BJ (cell line): ENCODE measurements at regions not wholly inside any gene's neighbourhood (a gene's known extent, or its start where the extent isn't known, plus 50 kb on each side); places are given as distances from the start of the nearest gene placed in this dataset.

Source experiments
- CTCF ChIA-PET: fragments of 350-600 bp; formaldehyde crosslinking; extraction: SDS; loops from one replicate; lab custom pipeline; 2021; ENCODE audit warnings: antibody characterized with exemption, inconsistent platforms; lab: Yijun Ruan, JAX
- POLR2A ChIA-PET: fragments of 300-600 bp; sonication (Branson Sonifier 250); formaldehyde crosslinking; extraction: SDS; loops from one replicate; lab custom pipeline; 2021; ENCODE audit warnings: antibody characterized with exemption; lab: Charles Lee
- DNase-seq: peaks from one replicate; pipeline ENCODE4 v3.0.0-alpha.2; 2011; ENCODE audit warnings: low read depth
- H3K27me3 ChIP-seq: 2 replicates; pipeline ENCODE4 v1.6.0; 2011; ENCODE audit warnings: low read length; ENCODE audit not compliant: control insufficient read depth, insufficient read depth
- H3K36me3 ChIP-seq: 2 replicates; pipeline ENCODE4 v1.5.1; 2011; ENCODE audit warnings: low read length; ENCODE audit not compliant: control insufficient read depth, insufficient read depth
- H3K4me3 ChIP-seq: 2 replicates; pipeline ENCODE4 v1.5.1; 2011; ENCODE audit warnings: low read depth, mild to moderate bottlenecking, control low read depth, low read length
- TF ChIP-seq, protein P1 (sequence below): IDR thresholded peaks from 2 replicates; pipeline ENCODE4 v1.5.1; 2011; ENCODE audit warnings: low read depth, mild to moderate bottlenecking, control low read depth, inconsistent platforms, low read length, moderate library complexity; ENCODE audit not compliant: insufficient read depth

DNA sequence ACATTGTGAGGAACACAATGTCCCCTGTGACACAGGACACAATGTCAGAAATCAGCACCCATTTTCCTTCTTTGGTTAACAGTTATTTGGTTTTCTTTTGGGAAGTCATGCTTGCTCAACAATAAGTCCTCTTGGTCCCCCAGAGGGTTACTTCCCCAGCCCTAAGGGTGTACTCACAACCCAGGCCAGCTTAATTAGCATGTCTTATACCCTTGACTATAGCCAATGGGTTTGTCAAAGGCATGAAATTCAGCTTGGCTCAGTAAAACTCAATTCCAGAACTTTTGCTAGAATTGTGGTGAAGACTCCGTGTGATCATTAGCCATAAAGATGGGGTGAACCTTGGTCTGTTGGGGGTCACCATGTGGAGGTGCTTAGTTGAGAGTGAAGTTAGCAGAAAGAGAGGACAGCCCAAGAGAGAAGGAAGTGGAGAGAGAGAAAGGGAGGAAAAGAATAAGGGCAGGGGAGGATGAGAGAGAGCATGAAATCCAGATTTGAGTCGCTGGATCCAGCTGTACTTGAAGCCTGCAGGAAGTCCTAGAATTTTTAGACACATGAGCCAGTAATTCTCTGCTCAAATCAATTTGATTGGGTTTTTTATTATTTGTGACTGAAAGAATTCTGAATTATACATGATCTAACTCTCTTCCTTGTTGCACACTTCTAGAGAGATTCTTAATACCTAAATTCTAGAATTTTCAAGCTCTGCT, 321.3 kb upstream of the JAG1 start:
- ChIA-PET POLR2A (no interaction called here), CTCF (no interaction called here)
- H3K27me3 ChIP-seq, result no peaks in the 10 kb centered on the region
- TF ChIP-seq, protein P1, sequence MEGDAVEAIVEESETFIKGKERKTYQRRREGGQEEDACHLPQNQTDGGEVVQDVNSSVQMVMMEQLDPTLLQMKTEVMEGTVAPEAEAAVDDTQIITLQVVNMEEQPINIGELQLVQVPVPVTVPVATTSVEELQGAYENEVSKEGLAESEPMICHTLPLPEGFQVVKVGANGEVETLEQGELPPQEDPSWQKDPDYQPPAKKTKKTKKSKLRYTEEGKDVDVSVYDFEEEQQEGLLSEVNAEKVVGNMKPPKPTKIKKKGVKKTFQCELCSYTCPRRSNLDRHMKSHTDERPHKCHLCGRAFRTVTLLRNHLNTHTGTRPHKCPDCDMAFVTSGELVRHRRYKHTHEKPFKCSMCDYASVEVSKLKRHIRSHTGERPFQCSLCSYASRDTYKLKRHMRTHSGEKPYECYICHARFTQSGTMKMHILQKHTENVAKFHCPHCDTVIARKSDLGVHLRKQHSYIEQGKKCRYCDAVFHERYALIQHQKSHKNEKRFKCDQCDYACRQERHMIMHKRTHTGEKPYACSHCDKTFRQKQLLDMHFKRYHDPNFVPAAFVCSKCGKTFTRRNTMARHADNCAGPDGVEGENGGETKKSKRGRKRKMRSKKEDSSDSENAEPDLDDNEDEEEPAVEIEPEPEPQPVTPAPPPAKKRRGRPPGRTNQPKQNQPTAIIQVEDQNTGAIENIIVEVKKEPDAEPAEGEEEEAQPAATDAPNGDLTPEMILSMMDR, result no peak
- no peak overlapping the region for H3K4me3 ChIP-seq
- no peak for DNase-seq
- H3K36me3 ChIP-seq, result no peaks in the 10 kb centered on the region

DNA sequence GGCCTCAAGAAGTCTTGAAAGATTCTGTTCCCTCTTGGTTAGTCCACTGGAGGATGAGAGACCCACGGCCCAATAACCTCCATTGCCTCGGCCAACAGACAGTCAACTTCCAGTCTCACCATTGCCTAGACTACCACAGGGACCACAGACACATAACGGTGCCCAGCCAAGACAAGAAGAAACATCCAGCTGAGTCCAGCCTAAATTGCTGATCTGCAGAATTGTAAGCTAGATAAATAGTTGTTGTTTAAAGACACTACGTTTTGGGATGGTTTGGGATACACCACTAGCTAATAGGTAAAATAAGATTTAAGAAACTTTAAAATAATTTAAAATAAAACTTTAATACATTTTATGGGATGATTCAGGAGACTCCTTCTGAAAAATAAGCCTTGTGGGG, 324.7 kb upstream of the JAG1 start:
- no peaks in the 10 kb centered on the region for H3K36me3 ChIP-seq
- ChIA-PET CTCF (no interaction called here), POLR2A (no interaction called here)
- no peak overlapping the region for H3K4me3 ChIP-seq
- no peaks in the 10 kb centered on the region for H3K27me3 ChIP-seq
- TF ChIP-seq, protein P1, result no peak
- DNase-seq, result no peak

DNA sequence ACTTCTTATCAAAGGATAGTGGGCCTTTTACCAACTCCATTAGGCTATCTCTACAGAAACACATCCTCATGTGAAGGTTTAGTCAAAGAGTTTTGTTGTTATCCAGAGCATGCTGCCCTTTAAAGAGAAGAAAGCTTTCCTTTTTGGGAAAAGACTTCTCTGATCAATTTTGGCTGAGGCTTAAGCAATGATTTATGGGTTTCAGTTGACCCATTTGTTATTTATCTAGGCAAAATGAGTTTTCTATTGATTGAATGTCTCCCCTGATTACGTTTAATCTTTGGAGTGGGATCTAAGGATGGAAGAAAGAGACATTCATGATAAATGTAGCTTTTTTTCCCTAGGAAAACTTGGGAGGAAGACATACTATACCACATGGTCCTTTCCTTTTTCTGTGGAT, 326.6 kb upstream of the JAG1 start:
- Histone ChIP-seq H3K4me3 (no peak overlapping the region), H3K36me3 (no peaks in the 10 kb centered on the region), H3K27me3 (no peaks in the 10 kb centered on the region)
- POLR2A ChIA-PET, result no interaction called here
- DNase-seq, result no peak
- TF ChIP-seq, protein P1, result no peak
- CTCF ChIA-PET, result no interaction called here

DNA sequence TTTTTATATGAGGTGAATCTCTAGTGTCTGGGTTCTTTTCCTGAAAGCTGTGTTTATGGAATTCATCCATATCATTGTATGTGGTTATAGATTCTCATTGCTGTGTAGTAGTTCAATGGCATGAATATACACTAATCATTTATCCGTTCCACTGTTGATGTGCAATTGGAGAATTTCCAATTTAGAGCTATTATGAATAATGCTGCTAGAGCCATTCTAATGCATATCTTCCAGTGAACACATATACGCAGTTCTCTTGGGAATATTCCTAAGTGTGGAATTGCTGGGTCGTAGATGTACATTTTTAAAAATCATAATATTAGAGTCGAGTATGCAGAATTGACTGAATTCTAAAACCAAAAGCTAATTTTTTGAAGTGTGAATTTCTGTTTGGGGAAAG, 327.5 kb upstream of the JAG1 start:
- TF ChIP-seq, protein P1, result no peak
- H3K36me3 ChIP-seq, result no peaks in the 10 kb centered on the region
- ChIA-PET POLR2A (no interaction called here), CTCF (no interaction called here)
- H3K4me3 ChIP-seq, result no peak overlapping the region
- DNase-seq, result no peak
- H3K27me3 ChIP-seq, result no peaks in the 10 kb centered on the region

DNA sequence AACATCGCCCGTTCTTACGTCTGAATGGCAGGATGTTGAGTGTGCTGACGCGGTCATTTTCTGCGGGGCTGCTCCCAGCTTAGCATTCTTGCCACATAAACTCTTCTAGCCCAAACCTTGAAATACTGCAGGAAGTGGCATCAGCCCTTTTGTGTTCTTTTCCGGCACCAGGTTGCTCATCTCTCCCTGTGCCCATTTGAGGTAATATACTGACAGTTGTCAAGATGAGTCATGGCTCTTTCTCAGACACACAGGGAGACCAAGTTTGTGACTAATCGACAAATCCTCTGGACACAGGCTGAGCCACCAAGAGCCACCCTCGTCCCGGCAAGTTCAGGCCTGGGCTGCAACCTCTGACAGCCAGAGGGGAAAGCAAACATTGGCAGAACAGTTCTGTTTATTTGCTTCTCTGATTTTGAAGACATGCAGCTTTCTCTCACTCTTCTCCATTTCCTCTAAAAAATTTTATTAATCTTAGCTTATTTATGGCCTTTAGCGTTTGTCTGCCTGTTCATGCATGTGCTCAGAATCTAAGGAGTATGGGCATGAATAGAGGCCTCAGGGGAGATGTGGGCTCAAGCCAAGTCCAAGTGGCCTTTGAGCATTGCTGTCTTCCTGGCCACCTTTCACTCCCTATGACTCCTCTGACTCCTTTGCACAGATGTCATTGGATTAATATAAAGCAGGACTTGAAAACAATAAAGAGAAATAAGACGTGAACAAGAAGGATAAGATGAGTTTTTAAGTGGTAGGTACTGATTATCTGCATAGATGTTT, 328.2 kb upstream of the JAG1 start:
- Histone ChIP-seq H3K27me3 (no peaks in the 10 kb centered on the region), H3K4me3 (no peak overlapping the region), H3K36me3 (no peaks in the 10 kb centered on the region)
- ChIA-PET CTCF (interaction anchor here (0.5 kb wide), 1 partner anchor 265 kb away, joined by 3 read pairs; no protein-coding TSS in a partner anchor), POLR2A (no interaction called here)
- DNase-seq, result no peak
- TF ChIP-seq, protein P1, result no peak
